ENCODE measurements at regions not wholly inside any gene's neighbourhood (a gene's known extent, or its start where the extent isn't known, plus 50 kb on each side); places are given as distances from the start of the nearest gene placed in this dataset.

- TF ChIP-seq CTCF (IDR thresholded peaks at IDR 0.05; ENCODE audit: insufficient read depth, low read length, poor library complexity, severe bottlenecking) (no peak), EZH2phosphoT487 (conservative IDR thresholded peaks at IDR 0.05; ENCODE audit: low read length) (no peak)
Measured at GRCh38 chr5:163653526-163653925, 148.1 kb downstream of the MAT2B start.

Data from SU-DHL-6 (cell line).